ENCODE measurements at regions not wholly inside any gene's neighbourhood (a gene's known extent, or its start where the extent isn't known, plus 50 kb on each side); places are given as distances from the start of the nearest gene placed in this dataset.

DNA sequence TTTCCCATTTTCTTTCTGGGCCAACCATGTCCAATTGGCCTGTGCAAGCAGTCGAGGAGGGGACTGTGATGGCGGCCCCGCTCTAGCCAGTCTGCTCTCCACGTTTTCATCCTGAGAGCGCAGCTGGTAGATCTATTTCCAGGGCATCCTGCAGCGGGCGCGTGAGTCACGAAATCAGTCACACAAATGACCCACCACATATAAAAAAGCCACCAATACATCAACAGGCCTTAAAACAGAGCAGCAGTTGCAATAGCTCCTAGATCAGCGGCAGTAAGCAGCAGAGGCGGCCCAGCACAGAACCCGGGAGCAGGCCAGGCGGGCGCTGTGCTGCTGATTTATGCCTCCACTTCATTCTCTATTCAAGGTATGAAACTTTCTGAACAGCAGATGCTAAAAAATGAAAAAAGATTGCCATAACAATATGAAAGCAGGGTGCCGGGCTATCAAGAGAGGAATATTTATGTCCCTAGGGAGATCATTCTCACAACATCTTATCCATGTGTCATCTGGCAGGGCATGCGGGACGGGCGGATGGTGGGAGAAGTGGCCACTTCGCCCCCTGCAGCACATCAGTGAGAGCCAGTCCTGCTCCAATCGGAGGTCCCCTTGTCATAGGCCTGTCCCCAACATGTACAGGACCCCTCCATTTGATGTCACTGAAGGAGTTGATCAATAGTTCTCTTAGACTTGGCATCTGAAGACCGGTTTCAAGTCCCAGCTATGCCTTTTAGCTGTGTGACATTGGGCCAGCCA, 98.0 kb upstream of the GPR26 start:
- intact Hi-C loops (cut with micrococcal nuclease) (no loop called here), in situ Hi-C loops (cut with MboI) (no loop called here)
- peaks cover 2 to 31% of the 10 kb centered on the region in 2 experiments; a peak in 2 of 5 replicates for H3K27me3 ChIP-seq (ENCODE audit: control insufficient read depth in 2 of 2, insufficient read depth in 2 of 2, low read length in 2 of 2)
- no peak overlapping the region for H3K9ac ChIP-seq (ENCODE audit: insufficient read depth in 1 of 2, low read depth in 2 of 2, low read length in 2 of 2)
- H3K9me1 ChIP-seq (ENCODE audit: control insufficient read depth, insufficient read depth, low read length), result no peaks in the 10 kb centered on the region
- no peaks in the 10 kb centered on the region for H4K20me1 ChIP-seq (replicated peaks; ENCODE audit: control insufficient read depth, insufficient read depth, low read length)
- ATAC-seq (no peak), DNase-seq (ENCODE audit: extremely low read depth in 1 of 4, low spot score in 3 of 4) (no peak), FAIRE-seq (no peak)
- no peak overlapping the region for H3K27ac ChIP-seq (ENCODE audit: extremely low read depth, low read depth, low read length)
- H2AFZ ChIP-seq (ENCODE audit: low read depth, low read length), result no peak overlapping the region
- H3K36me3 ChIP-seq (ENCODE audit: control insufficient read depth, insufficient read depth, low read length), result no peaks in the 10 kb centered on the region
- H3K4me1 ChIP-seq (replicated peaks in 1 of 2; ENCODE audit: control insufficient read depth in 2 of 2, insufficient read depth in 2 of 2, low read length in 2 of 2), result no peaks in the 10 kb centered on the region
- H3K4me2 ChIP-seq (ENCODE audit: insufficient read depth, low read length), result no peak overlapping the region
- 0% methylated on average over 21 of the region's 21 CpGs for WGBS (ENCODE audit: insufficient coverage, low coverage, missing lambda C conversion rate)
- BruUV-seq (replicated peaks), result no TSS peak
- H3K79me2 ChIP-seq (ENCODE audit: control insufficient read depth, insufficient read depth, low read length), result no peaks in the 10 kb centered on the region
- no peaks in the 10 kb centered on the region for H3K9me3 ChIP-seq (replicated peaks; ENCODE audit: control insufficient read depth, insufficient read depth, low read depth, low read length)
- POLR2A ChIA-PET, result no interaction called here
- no peak overlapping the region for H3K4me3 ChIP-seq
- CTCF ChIA-PET (ENCODE audit: low intra/inter-chr PET ratio), result no interaction called here
- TF ChIP-seq, protein P1, sequence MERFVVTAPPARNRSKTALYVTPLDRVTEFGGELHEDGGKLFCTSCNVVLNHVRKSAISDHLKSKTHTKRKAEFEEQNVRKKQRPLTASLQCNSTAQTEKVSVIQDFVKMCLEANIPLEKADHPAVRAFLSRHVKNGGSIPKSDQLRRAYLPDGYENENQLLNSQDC (CRISPR knock-in tag; IDR thresholded peaks at IDR 0.05), result no peak
- no peak for TF ChIP-seq CHAMP1 (IDR thresholded peaks at IDR 0.05)
